Vagina (tissue), 2 donors: ENCODE measurements at regions not wholly inside any gene's neighbourhood (a gene's known extent, or its start where the extent isn't known, plus 50 kb on each side); places are given as distances from the start of the nearest gene placed in this dataset.

ENCODE experiments used
- DNase-seq, 2 donors: peaks; one replicate each; pipeline ENCODE4 v3.0.0-alpha.2; 2017; ENCODE audit errors: extremely low spot score in 2 of 2
- H3K27ac ChIP-seq: fragments of 200-600 bp; sonication (generic); one replicate; pipeline ENCODE4 v1.5.1; 2019
- H3K27me3 ChIP-seq: fragments of 200-600 bp; sonication (generic); one replicate; pipeline ENCODE4 v1.5.1; 2019
- H3K36me3 ChIP-seq, 2 donors: fragments of 200-600 bp; sonication (generic); one replicate each; pipeline ENCODE4 v1.5.1; 2017 to 2019
- H3K4me1 ChIP-seq: fragments of 200-600 bp; sonication (generic); one replicate; pipeline ENCODE4 v1.5.1; 2019
- H3K4me3 ChIP-seq, 2 donors: fragments of 200-600 bp; sonication (generic); 1 replicate in 1 of 2; 2 replicates in 1 of 2; pipeline ENCODE4 v1.5.1; 2016 to 2019
- H3K9me3 ChIP-seq: fragments of 200-600 bp; sonication (generic); one replicate; pipeline ENCODE4 v1.5.1; 2019
- CTCF ChIP-seq, 3 experiments: fragments of 450-650 bp in 2 of 3; fragments of 200-600 bp in 1 of 3; sonication (generic) in 1 of 3; IDR thresholded peaks; one replicate each; pipeline ENCODE4 v1.5.1; 2017 to 2019; ENCODE audit warnings: antibody characterized with exemption in 3 of 3, mild to moderate bottlenecking in 2 of 3, moderate library complexity in 2 of 3
- POLR2A ChIP-seq, 2 donors: fragments of 450-650 bp; IDR thresholded peaks; one replicate each; pipeline ENCODE4 v1.6.1; 2017; ENCODE audit warnings: antibody characterized with exemption in 2 of 2, mild to moderate bottlenecking in 2 of 2, moderate library complexity in 2 of 2
- POLR2AphosphoS5 ChIP-seq, 2 donors: sonication (generic); formaldehyde crosslinking; IDR thresholded peaks; one replicate each; pipeline ENCODE4 v1.9.0; 2017; ENCODE audit warnings: antibody characterized with exemption in 2 of 2, mild to moderate bottlenecking in 2 of 2, low read depth in 1 of 2; ENCODE audit not compliant: insufficient read depth in 1 of 2
- intact Hi-C: fragments of 100-400 bp; cut with DNase I; formaldehyde crosslinking; loops from one replicate; pipeline ENCODE4 v1.15.1; 2023

GRCh38 chr1:101379950-101380349, 143.1 kb downstream of the S1PR1 start:
- Histone ChIP-seq H3K27ac (no peak overlapping the region), H3K9me3 (no peaks in the 10 kb centered on the region), H3K36me3 (no peaks in the 10 kb centered on the region), H3K4me3 (no peak overlapping the region), H3K27me3 (no peaks in the 10 kb centered on the region), H3K4me1 (no peaks in the 10 kb centered on the region)
- TF ChIP-seq CTCF (IDR thresholded peaks at IDR 0.05) = no peak
- no peak for TF ChIP-seq POLR2A (IDR thresholded peaks at IDR 0.05)
- TF ChIP-seq POLR2AphosphoS5 (IDR thresholded peaks at IDR 0.05; ENCODE audit: insufficient read depth in 1 of 2, low read depth in 1 of 2) = no peak
- no peak for DNase-seq
- intact Hi-C loops = no loop called here

DNA sequence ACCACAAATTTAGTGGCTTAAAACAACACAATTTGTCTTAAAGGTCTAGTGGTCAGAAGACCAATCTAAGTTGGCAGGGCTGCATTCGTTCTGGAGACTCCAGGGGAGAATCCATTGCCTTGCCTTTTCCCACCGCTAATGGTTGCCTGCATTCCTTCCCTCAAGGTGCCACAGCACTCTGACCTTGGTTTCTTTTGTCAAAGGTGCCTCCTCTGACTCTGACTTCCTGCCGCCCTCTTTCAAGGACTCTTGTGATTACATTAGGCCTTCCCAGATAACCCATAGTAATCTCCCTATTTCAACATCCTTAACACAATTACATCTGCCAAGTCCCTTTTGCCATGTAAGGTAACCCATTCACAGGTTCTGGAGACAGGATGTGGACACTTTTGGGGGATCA, 145.3 kb downstream of the S1PR1 start:
- H3K27ac ChIP-seq = no peak overlapping the region
- H3K27me3 ChIP-seq = no peaks in the 10 kb centered on the region
- H3K4me3 ChIP-seq = no peak overlapping the region
- TF ChIP-seq CTCF (IDR thresholded peaks at IDR 0.05) (no peak), POLR2AphosphoS5 (IDR thresholded peaks at IDR 0.05; ENCODE audit: insufficient read depth in 1 of 2, low read depth in 1 of 2) (no peak), POLR2A (IDR thresholded peaks at IDR 0.05) (no peak)
- DNase-seq = no peak
- H3K36me3 ChIP-seq = no peaks in the 10 kb centered on the region
- H3K4me1 ChIP-seq = no peaks in the 10 kb centered on the region
- no peaks in the 10 kb centered on the region for H3K9me3 ChIP-seq
- intact Hi-C loops = no loop called here

DNA sequence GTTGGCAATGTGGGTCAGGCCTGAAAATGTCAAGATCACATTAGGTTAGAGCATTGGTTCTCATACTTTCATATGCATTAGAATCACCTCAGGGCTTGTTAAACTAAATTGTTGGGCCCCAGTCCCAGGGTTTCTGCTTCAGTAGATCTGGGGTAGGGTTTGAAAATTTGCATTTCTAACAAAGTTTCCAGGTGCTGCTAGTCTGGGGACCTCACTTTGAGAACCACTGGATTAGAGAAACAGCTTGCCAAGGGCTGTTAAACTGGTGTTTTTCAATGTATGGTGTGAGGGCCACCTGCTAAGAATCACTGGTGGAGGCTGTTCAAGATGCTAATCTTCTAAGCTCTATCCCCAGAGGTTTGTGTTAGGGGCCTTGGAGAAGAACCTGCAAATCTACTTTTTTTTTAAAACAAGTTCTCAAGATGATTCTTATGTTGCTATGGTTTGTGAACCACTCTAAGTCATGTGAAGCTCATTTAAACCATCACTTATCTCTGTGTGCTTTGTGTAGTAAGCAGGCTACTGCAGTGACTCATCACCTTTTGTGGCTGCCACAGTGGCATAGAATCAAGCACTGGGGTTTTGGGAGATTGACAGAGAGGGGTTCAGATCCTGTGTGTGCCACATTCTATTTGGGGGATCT, 152.2 kb downstream of the S1PR1 start:
- H3K4me1 ChIP-seq = no peaks in the 10 kb centered on the region
- DNase-seq = no peak
- no peaks in the 10 kb centered on the region for H3K9me3 ChIP-seq
- intact Hi-C loops = no loop called here
- H3K36me3 ChIP-seq = no peaks in the 10 kb centered on the region
- H3K4me3 ChIP-seq = no peak overlapping the region
- H3K27ac ChIP-seq = no peak overlapping the region
- H3K27me3 ChIP-seq = no peaks in the 10 kb centered on the region
- no peak for TF ChIP-seq POLR2AphosphoS5 (IDR thresholded peaks at IDR 0.05; ENCODE audit: insufficient read depth in 1 of 2, low read depth in 1 of 2)
- TF ChIP-seq CTCF (IDR thresholded peaks at IDR 0.05) = no peak
- no peak for TF ChIP-seq POLR2A (IDR thresholded peaks at IDR 0.05)

DNA sequence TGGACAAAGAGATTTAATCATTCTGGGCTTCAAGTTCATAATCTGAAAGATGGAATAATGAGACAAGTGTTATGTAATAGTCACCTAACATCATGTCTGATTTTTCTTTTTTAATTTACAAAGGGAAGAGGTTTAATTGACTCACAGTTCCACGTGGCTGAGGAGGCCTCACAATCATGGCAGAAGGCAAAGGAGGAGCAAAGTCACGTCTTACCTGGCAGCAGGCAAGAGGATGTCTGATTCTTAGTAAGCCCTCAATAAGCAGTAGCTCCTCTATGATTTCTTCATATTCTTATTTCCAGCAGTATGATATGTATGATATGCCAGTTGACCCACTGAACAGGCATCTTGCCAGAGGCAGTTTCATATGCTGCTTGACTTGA, 152.7 kb downstream of the S1PR1 start:
- Histone ChIP-seq H3K36me3 (no peaks in the 10 kb centered on the region), H3K27me3 (no peaks in the 10 kb centered on the region), H3K27ac (no peak overlapping the region), H3K4me3 (no peak overlapping the region), H3K9me3 (no peaks in the 10 kb centered on the region), H3K4me1 (no peaks in the 10 kb centered on the region)
- no peak for TF ChIP-seq POLR2A (IDR thresholded peaks at IDR 0.05)
- TF ChIP-seq CTCF (IDR thresholded peaks at IDR 0.05) = no peak
- TF ChIP-seq POLR2AphosphoS5 (IDR thresholded peaks at IDR 0.05; ENCODE audit: insufficient read depth in 1 of 2, low read depth in 1 of 2) = no peak
- intact Hi-C loops = no loop called here
- DNase-seq = no peak

DNA sequence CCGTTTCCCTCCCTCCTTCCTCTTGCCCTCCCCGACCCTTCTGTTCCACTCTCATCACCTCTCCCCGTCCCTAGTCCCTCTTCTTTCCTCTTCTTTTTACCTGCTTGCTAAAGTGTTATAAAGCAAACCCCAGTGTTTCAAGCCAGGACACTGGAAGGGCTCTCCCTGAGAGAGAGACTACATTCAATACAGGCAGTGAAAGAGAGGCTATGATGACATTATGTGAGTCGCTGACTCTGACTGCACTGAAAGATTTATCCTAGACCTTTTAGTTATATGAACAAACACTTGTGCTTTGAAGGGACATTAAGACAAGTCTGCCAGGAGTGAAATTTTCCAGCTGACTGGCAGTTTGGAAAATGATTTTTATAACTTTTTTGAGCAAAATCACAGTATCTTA, 155.7 kb downstream of the S1PR1 start:
- Histone ChIP-seq H3K36me3 (no peaks in the 10 kb centered on the region), H3K9me3 (no peaks in the 10 kb centered on the region), H3K27ac (no peak overlapping the region), H3K4me1 (no peaks in the 10 kb centered on the region), H3K4me3 (no peak overlapping the region), H3K27me3 (no peaks in the 10 kb centered on the region)
- intact Hi-C loops = loop anchor here (5.0 kb wide), 1 partner anchor 1965 kb away; no protein-coding TSS in a partner anchor
- TF ChIP-seq POLR2A (IDR thresholded peaks at IDR 0.05) = no peak
- no peak for TF ChIP-seq POLR2AphosphoS5 (IDR thresholded peaks at IDR 0.05; ENCODE audit: insufficient read depth in 1 of 2, low read depth in 1 of 2)
- TF ChIP-seq CTCF (IDR thresholded peaks at IDR 0.05) = no peak
- no peak for DNase-seq
